ENCODE measurements at regions not wholly inside any gene's neighbourhood (a gene's known extent, or its start where the extent isn't known, plus 50 kb on each side); places are given as distances from the start of the nearest gene placed in this dataset.

GRCh38 chr15:46526726-46527110 lies 891.9 kb downstream of the SQOR start:
- no peaks in the 10 kb centered on the region for H3K4me1 ChIP-seq (ENCODE audit: insufficient read depth)
- WGBS, 3 donors: 59 to 61% (median 59%) methylated on average over 1 of the region's 1 CpG
- H3K4me3 ChIP-seq: no peak overlapping the region
- intact Hi-C loops (cut with DNase I): no loop called here
- no peaks in the 10 kb centered on the region for H3K27me3 ChIP-seq
- H3K27ac ChIP-seq: no peak overlapping the region
- H3K36me3 ChIP-seq: no peaks in the 10 kb centered on the region
- no peaks in the 10 kb centered on the region for H3K9me3 ChIP-seq
- no peak for TF ChIP-seq POLR2A (IDR thresholded peaks at IDR 0.05)
- TF ChIP-seq, protein P1, sequence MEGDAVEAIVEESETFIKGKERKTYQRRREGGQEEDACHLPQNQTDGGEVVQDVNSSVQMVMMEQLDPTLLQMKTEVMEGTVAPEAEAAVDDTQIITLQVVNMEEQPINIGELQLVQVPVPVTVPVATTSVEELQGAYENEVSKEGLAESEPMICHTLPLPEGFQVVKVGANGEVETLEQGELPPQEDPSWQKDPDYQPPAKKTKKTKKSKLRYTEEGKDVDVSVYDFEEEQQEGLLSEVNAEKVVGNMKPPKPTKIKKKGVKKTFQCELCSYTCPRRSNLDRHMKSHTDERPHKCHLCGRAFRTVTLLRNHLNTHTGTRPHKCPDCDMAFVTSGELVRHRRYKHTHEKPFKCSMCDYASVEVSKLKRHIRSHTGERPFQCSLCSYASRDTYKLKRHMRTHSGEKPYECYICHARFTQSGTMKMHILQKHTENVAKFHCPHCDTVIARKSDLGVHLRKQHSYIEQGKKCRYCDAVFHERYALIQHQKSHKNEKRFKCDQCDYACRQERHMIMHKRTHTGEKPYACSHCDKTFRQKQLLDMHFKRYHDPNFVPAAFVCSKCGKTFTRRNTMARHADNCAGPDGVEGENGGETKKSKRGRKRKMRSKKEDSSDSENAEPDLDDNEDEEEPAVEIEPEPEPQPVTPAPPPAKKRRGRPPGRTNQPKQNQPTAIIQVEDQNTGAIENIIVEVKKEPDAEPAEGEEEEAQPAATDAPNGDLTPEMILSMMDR (IDR thresholded peaks at IDR 0.05): no peak
- TF ChIP-seq EP300 (IDR thresholded peaks at IDR 0.05): no peak
- no peak for DNase-seq

- WGBS, 3 donors: 77 to 86% (median 79%) methylated on average over 1 of the region's 1 CpG
- Histone ChIP-seq H3K27me3 (no peaks in the 10 kb centered on the region), H3K27ac (no peak overlapping the region), H3K36me3 (no peaks in the 10 kb centered on the region), H3K4me3 (no peak overlapping the region), H3K9me3 (no peaks in the 10 kb centered on the region), H3K4me1 (ENCODE audit: insufficient read depth) (no peaks in the 10 kb centered on the region)
- intact Hi-C loops (cut with DNase I): no loop called here
- no peak for TF ChIP-seq POLR2A (IDR thresholded peaks at IDR 0.05)
- TF ChIP-seq, protein P1 (IDR thresholded peaks at IDR 0.05): no peak
- no peak for TF ChIP-seq EP300 (IDR thresholded peaks at IDR 0.05)
- no peak for DNase-seq
Observed at GRCh38 chr15:46543626-46544025, 908.8 kb downstream of the SQOR start.

GRCh38 chr15:46548989-46549388 lies 914.2 kb downstream of the SQOR start:
- WGBS, 3 donors: 88 to 97% (median 93%) methylated on average over 1 of the region's 1 CpG
- no peak for TF ChIP-seq EP300 (IDR thresholded peaks at IDR 0.05)
- TF ChIP-seq POLR2A (IDR thresholded peaks at IDR 0.05): no peak
- TF ChIP-seq, protein P1 (IDR thresholded peaks at IDR 0.05): no peak
- H3K9me3 ChIP-seq: no peaks in the 10 kb centered on the region

DNA sequence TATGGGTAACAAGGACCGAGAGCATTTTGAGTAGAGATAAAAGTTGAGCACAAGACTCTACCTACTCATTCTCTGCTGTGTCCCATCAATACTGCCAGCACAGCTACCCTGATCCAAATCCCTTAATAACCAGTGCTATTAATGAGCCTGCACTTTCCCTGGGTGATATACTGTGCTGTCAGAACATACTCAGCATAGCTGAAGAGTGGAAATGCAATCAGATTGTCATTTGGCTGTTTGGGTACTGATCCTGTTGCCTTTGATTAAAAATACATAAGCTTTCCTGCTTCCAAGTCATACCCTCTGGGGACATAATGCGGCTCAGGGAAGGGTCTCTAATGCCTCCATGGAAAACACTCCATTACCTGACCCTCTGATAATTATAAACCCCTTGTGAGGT lies 917.5 kb downstream of the SQOR start:
- H3K9me3 ChIP-seq: no peaks in the 10 kb centered on the region
- no peaks in the 10 kb centered on the region for H3K36me3 ChIP-seq
- DNase-seq: no peak
- no peak overlapping the region for H3K27ac ChIP-seq
- WGBS, 3 donors: 77 to 95% (median 87%) methylated on average over 2 of the region's 2 CpGs
- H3K4me1 ChIP-seq (ENCODE audit: insufficient read depth): no peaks in the 10 kb centered on the region
- no peak overlapping the region for H3K4me3 ChIP-seq
- intact Hi-C loops (cut with DNase I): no loop called here
- no peaks in the 10 kb centered on the region for H3K27me3 ChIP-seq
- TF ChIP-seq POLR2A (IDR thresholded peaks at IDR 0.05): no peak
- TF ChIP-seq, protein P1 (IDR thresholded peaks at IDR 0.05): no peak
- TF ChIP-seq EP300 (IDR thresholded peaks at IDR 0.05): no peak

More at GRCh38 chr15:46548989-46549388, 914.2 kb downstream of the SQOR start:
- Histone ChIP-seq H3K36me3 (no peaks in the 10 kb centered on the region), H3K27me3 (no peaks in the 10 kb centered on the region), H3K4me3 (no peak overlapping the region), H3K4me1 (ENCODE audit: insufficient read depth) (no peaks in the 10 kb centered on the region), H3K27ac (no peak overlapping the region)
- intact Hi-C loops (cut with DNase I): no loop called here
- DNase-seq: no peak

- no peak for DNase-seq
Observed at GRCh38 chr15:46555547-46555946, 920.7 kb downstream of the SQOR start.

More at GRCh38 chr15:46555547-46555946, 920.7 kb downstream of the SQOR start:
- Histone ChIP-seq H3K4me3 (no peak overlapping the region), H3K27ac (no peak overlapping the region), H3K4me1 (ENCODE audit: insufficient read depth) (no peaks in the 10 kb centered on the region), H3K27me3 (no peaks in the 10 kb centered on the region), H3K9me3 (no peaks in the 10 kb centered on the region), H3K36me3 (no peaks in the 10 kb centered on the region)
- TF ChIP-seq POLR2A (IDR thresholded peaks at IDR 0.05) (no peak), EP300 (IDR thresholded peaks at IDR 0.05) (no peak)
- TF ChIP-seq, protein P1 (IDR thresholded peaks at IDR 0.05): no peak
- intact Hi-C loops (cut with DNase I): no loop called here
- WGBS, 3 donors: 28 to 41% (median 40%) methylated on average over 2 of the region's 2 CpGs
